Astrocyte (in vitro differentiated cells and primary cell): ENCODE measurements at regions not wholly inside any gene's neighbourhood (a gene's known extent, or its start where the extent isn't known, plus 50 kb on each side); places are given as distances from the start of the nearest gene placed in this dataset.

ENCODE experiments used
- CTCF ChIP-seq: IDR thresholded peaks from 2 replicates; pipeline ENCODE4 v1.5.1; 2011; ENCODE audit warnings: low read depth, mild to moderate bottlenecking, inconsistent platforms, low read length, moderate library complexity; ENCODE audit not compliant: insufficient read depth
- EZH2 ChIP-seq: IDR thresholded peaks from 2 replicates; pipeline ENCODE4 v1.6.1; 2012; ENCODE audit warnings: mild to moderate bottlenecking, low read length, inconsistent platforms; ENCODE audit not compliant: insufficient read depth

- TF ChIP-seq CTCF (no peak), EZH2 (no peak)
Measured at GRCh38 chr5:99314721-99315120, 385.9 kb upstream of the CHD1 start.
